VCaP (cell line): ENCODE measurements at regions not wholly inside any gene's neighbourhood (a gene's known extent, or its start where the extent isn't known, plus 50 kb on each side); places are given as distances from the start of the nearest gene placed in this dataset.

Experiments
- H3K27ac ChIP-seq: fragments of 450-650 bp; 2 replicates; pipeline ENCODE4 v1.5.1; 2017
- CTCF ChIP-seq: fragments of 450-650 bp; conservative IDR thresholded peaks from 2 replicates; pipeline ENCODE4 v1.5.1; 2017; ENCODE audit warnings: mild to moderate bottlenecking, moderate library complexity

GRCh38 chr10:28785018-28785417, 107.7 kb downstream of the BAMBI start:
- TF ChIP-seq CTCF = no peak
- H3K27ac ChIP-seq = no peak overlapping the region

GRCh38 chr10:28788252-28788651, 110.9 kb downstream of the BAMBI start:
- TF ChIP-seq CTCF = no peak
- H3K27ac ChIP-seq = no peak overlapping the region

GRCh38 chr10:28788762-28789161, 111.4 kb downstream of the BAMBI start:
- no peak overlapping the region for H3K27ac ChIP-seq
- TF ChIP-seq CTCF = no peak

GRCh38 chr10:28790146-28790545, 112.8 kb downstream of the BAMBI start:
- TF ChIP-seq CTCF = no peak
- H3K27ac ChIP-seq = no peak overlapping the region

GRCh38 chr10:28793482-28793881, 116.2 kb downstream of the BAMBI start:
- H3K27ac ChIP-seq = no peak overlapping the region
- TF ChIP-seq CTCF = no peak

GRCh38 chr10:28794986-28795385, 117.7 kb downstream of the BAMBI start:
- TF ChIP-seq CTCF = no peak
- H3K27ac ChIP-seq = no peak overlapping the region

GRCh38 chr10:28796606-28797512, 119.5 kb downstream of the BAMBI start:
- H3K27ac ChIP-seq = no peak overlapping the region
- no peak for TF ChIP-seq CTCF
